NT2/D1 (cell line): ENCODE measurements at regions not wholly inside any gene's neighbourhood (a gene's known extent, or its start where the extent isn't known, plus 50 kb on each side); places are given as distances from the start of the nearest gene placed in this dataset.

Source experiments
- DNase-seq: peaks from one replicate; pipeline ENCODE4 v3.0.0-alpha.2; 2011; ENCODE audit warnings: low read depth, low spot score
- H3K27me3 ChIP-seq: 2 replicates; pipeline ENCODE4 v1.6.0; 2011; ENCODE audit warnings: mild to moderate bottlenecking; ENCODE audit not compliant: insufficient read length, insufficient read depth
- H3K36me3 ChIP-seq: 2 replicates; pipeline ENCODE4 v1.6.1; 2011; ENCODE audit warnings: mild to moderate bottlenecking, low read length, mixed read lengths; ENCODE audit not compliant: insufficient read depth, insufficient read length
- H3K4me1 ChIP-seq: 2 replicates; pipeline ENCODE4 v1.5.1; 2011; ENCODE audit not compliant: insufficient read depth, insufficient read length
- H3K4me3 ChIP-seq: 2 replicates; pipeline ENCODE4 v1.5.1; 2011; ENCODE audit warnings: low read depth; ENCODE audit not compliant: insufficient read length
- H3K9ac ChIP-seq: 2 replicates; pipeline ENCODE4 v1.6.0; 2011; ENCODE audit warnings: low read depth; ENCODE audit not compliant: insufficient read length
- H3K9me3 ChIP-seq: 2 replicates; pipeline ENCODE4 v1.5.1; 2011; ENCODE audit warnings: mild to moderate bottlenecking, low read length; ENCODE audit not compliant: insufficient read depth
- SUZ12 ChIP-seq: IDR thresholded peaks from 2 replicates; pipeline ENCODE4 v1.6.1; 2011; ENCODE audit not compliant: insufficient read length, insufficient read depth; ENCODE audit errors: extremely low read depth
- YY1 ChIP-seq: IDR thresholded peaks from 2 replicates; pipeline ENCODE4 v1.6.1; 2011; ENCODE audit not compliant: insufficient read length, insufficient read depth
- ZNF274 ChIP-seq: IDR thresholded peaks from 2 replicates; pipeline ENCODE4 v1.6.1; 2011; ENCODE audit warnings: mild to moderate bottlenecking, low read depth, low read length

GRCh38 chr6:119591235-119591634, 241.7 kb upstream of the MAN1A1 start:
- Histone ChIP-seq H3K4me1 (no peaks in the 10 kb centered on the region), H3K4me3 (no peak overlapping the region), H3K9ac (no peak overlapping the region), H3K36me3 (no peaks in the 10 kb centered on the region), H3K27me3 (no peaks in the 10 kb centered on the region), H3K9me3 (no peaks in the 10 kb centered on the region)
- no peak for TF ChIP-seq SUZ12
- TF ChIP-seq YY1 = no peak
- TF ChIP-seq ZNF274 = no peak
- no peak for DNase-seq

GRCh38 chr6:119590066-119590465, 240.5 kb upstream of the MAN1A1 start:
- H3K36me3 ChIP-seq = no peaks in the 10 kb centered on the region
- no peaks in the 10 kb centered on the region for H3K9me3 ChIP-seq
- H3K4me3 ChIP-seq = no peak overlapping the region
- TF ChIP-seq ZNF274 (no peak), YY1 (no peak), SUZ12 (no peak)
- no peaks in the 10 kb centered on the region for H3K27me3 ChIP-seq
- no peak overlapping the region for H3K9ac ChIP-seq
- DNase-seq = no peak
- no peaks in the 10 kb centered on the region for H3K4me1 ChIP-seq

- Histone ChIP-seq H3K4me1 (no peaks in the 10 kb centered on the region), H3K9me3 (no peaks in the 10 kb centered on the region), H3K4me3 (no peak overlapping the region), H3K27me3 (no peaks in the 10 kb centered on the region), H3K36me3 (no peaks in the 10 kb centered on the region), H3K9ac (no peak overlapping the region)
- no peak for DNase-seq
- TF ChIP-seq ZNF274 (no peak), SUZ12 (no peak), YY1 (no peak)
Observed at GRCh38 chr6:119587537-119587936, 238.0 kb upstream of the MAN1A1 start.

DNA sequence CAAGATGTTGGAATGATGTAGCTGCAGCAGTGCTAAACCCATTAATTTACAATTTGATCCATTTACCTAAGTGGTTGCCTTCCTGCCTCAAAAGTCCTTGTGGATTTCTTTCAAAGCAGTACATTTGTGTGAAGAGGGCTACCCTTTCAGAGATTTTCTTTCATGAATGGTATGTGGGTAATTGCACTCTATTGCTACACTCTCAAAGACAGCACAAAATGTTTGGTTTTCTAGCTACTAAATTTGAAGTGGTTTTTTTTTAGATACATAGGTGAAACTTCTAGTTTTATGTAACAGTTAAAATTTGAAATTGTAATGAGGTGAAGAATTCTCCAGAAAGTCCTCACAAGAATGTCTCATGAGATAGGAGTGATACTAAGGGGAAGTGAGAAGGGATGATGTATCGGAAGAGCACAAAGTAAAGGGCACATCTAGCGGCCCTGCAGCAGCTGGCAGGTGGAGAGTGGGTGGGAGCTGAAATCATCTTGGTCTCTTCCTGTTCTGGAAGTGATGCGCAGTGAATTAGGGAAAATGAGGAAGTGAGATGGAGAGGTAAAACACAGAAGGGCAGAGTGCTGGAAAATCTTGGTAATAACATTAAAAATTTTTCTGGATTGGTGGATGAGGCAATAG, 236.8 kb upstream of the MAN1A1 start:
- no peak for DNase-seq
- no peak for TF ChIP-seq SUZ12
- no peak for TF ChIP-seq ZNF274
- no peak for TF ChIP-seq YY1

GRCh38 chr6:119584088-119584487, 234.5 kb upstream of the MAN1A1 start:
- Histone ChIP-seq H3K36me3 (no peaks in the 10 kb centered on the region), H3K27me3 (no peaks in the 10 kb centered on the region), H3K9me3 (no peaks in the 10 kb centered on the region), H3K4me1 (no peaks in the 10 kb centered on the region), H3K4me3 (no peak overlapping the region), H3K9ac (no peak overlapping the region)
- no peak for DNase-seq
- TF ChIP-seq SUZ12 (no peak), ZNF274 (no peak), YY1 (no peak)

More for the DNA sequence above, 236.8 kb upstream of the MAN1A1 start:
- Histone ChIP-seq H3K4me1 (no peaks in the 10 kb centered on the region), H3K4me3 (no peak overlapping the region), H3K9me3 (no peaks in the 10 kb centered on the region), H3K9ac (no peak overlapping the region), H3K27me3 (no peaks in the 10 kb centered on the region), H3K36me3 (no peaks in the 10 kb centered on the region)

DNA sequence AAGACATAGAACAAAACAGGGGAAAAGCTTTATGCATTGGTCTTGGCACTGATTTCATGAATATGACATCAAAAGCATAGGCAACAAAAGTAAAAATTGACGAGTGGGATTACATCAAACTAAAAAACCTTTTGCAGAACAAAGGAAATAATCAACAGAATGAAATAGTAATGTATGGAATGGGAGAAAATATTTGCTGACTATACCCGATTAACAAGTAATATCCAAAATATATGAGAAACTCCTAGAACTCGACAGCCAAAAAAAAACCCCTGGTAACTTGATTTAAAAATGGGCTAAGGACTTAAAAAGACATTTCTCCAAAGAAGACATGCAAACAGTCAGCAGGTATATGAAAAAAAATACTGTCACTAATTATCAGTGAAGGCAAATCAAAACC, 231.7 kb upstream of the MAN1A1 start:
- Histone ChIP-seq H3K4me1 (no peaks in the 10 kb centered on the region), H3K4me3 (no peak overlapping the region), H3K9ac (no peak overlapping the region), H3K36me3 (no peaks in the 10 kb centered on the region), H3K9me3 (no peaks in the 10 kb centered on the region), H3K27me3 (no peaks in the 10 kb centered on the region)
- no peak for DNase-seq
- TF ChIP-seq SUZ12 (no peak), YY1 (no peak), ZNF274 (no peak)

GRCh38 chr6:119575721-119576120, 226.2 kb upstream of the MAN1A1 start:
- H3K27me3 ChIP-seq = no peaks in the 10 kb centered on the region
- no peaks in the 10 kb centered on the region for H3K4me1 ChIP-seq
- no peak for TF ChIP-seq SUZ12
- no peak for TF ChIP-seq ZNF274
- TF ChIP-seq YY1 = no peak
- H3K9ac ChIP-seq = no peak overlapping the region
- no peak overlapping the region for H3K4me3 ChIP-seq
- no peaks in the 10 kb centered on the region for H3K36me3 ChIP-seq
- DNase-seq = no peak
- no peaks in the 10 kb centered on the region for H3K9me3 ChIP-seq

DNA sequence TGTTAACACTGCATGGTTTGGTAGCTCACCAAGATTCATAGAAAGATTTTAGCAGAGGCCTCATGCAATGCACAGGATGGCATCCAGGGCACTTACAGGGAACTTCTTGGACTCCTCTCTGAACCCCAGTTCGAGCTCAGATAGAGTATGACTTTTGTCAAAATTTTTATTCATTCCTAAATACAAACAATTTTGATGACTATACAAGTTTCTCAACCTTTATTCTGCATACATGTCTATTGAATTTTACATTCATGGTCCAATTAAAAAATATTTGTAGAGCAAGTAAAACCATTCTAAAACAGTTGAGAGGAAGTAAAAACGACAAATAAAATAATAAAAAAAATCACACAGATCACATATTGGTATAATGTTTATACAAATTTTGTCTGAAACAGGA, 219.0 kb upstream of the MAN1A1 start:
- no peak for DNase-seq
- no peaks in the 10 kb centered on the region for H3K4me1 ChIP-seq
- H3K4me3 ChIP-seq = no peak overlapping the region
- H3K36me3 ChIP-seq = no peaks in the 10 kb centered on the region
- H3K9ac ChIP-seq = no peak overlapping the region
- TF ChIP-seq ZNF274 (no peak), SUZ12 (no peak), YY1 (no peak)
- no peaks in the 10 kb centered on the region for H3K27me3 ChIP-seq
- H3K9me3 ChIP-seq = no peaks in the 10 kb centered on the region
